M059J (cell line): ENCODE measurements at regions not wholly inside any gene's neighbourhood (a gene's known extent, or its start where the extent isn't known, plus 50 kb on each side); places are given as distances from the start of the nearest gene placed in this dataset.
A peak's percentile ranks its signal among the peaks of the same experiment; 100 is the strongest.
"Not testable (repeated sequence)": the region's sequence is repeated elsewhere in the genome, so short reads cannot be mapped to it uniquely, and the experiment has no call there.

Source experiments
- DNase-seq: peaks from one replicate; pipeline ENCODE4 v3.0.0-alpha.2; 2012; ENCODE audit warnings: low read depth

DNA sequence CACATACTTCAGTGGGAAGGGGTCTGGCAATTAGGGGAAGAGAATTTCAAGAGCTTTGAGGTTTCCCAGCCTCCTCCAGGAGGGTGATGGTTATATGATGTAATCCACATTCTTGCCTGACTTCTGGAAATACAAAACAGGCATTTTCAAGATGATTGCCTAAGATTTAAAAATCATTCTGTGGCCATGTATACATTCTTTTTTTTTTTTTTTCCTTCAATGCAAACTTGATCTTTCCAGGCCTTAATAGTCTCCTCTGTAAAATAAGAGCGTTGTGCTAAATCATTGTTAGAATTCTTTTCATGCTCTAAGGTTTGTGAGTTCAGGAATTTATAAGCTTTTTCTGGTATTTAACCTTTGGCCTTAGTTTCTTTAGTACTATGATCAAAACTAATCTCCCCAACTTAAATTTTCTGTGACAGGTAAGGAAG lies 192.3 kb upstream of the HMCN1 start:
- peak; percentile 28 for DNase-seq

GRCh38 chr1:185540295-185540694 lies 193.9 kb upstream of the HMCN1 start:
- no peak for DNase-seq

GRCh38 chr1:185539277-185539943 lies 194.8 kb upstream of the HMCN1 start:
- DNase-seq, result peak; percentile 35

DNA sequence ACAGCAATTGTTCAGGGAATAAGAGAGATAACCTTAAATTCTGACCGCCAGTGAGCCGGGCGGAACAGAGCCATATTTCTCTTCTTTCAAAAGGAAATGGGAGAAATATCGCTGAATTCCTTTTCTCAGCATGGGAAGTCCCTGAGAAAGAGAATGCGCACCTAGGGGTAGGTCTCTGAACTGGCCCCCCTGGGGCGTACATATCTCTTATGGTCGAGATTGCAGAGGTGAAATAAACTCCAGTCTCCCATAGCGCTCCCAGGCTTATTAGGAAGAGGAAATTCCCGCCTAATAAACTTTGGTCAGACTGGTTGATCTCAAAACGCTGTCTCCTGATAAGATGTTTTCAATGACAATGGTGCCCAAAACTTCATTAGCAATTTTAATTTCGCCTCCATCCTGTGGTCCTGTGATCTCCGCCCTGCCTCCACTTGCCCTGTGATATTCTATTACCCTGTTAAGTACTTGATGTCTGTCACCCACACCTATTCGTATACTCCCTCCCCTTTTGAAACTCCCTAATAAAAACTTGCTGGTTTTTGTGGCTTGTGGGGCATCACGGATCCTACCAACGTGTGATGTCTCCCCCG lies 195.8 kb upstream of the HMCN1 start:
- DNase-seq, result not testable (repeated sequence)

GRCh38 chr1:185537596-185537995 lies 196.6 kb upstream of the HMCN1 start:
- DNase-seq, result no peak

DNA sequence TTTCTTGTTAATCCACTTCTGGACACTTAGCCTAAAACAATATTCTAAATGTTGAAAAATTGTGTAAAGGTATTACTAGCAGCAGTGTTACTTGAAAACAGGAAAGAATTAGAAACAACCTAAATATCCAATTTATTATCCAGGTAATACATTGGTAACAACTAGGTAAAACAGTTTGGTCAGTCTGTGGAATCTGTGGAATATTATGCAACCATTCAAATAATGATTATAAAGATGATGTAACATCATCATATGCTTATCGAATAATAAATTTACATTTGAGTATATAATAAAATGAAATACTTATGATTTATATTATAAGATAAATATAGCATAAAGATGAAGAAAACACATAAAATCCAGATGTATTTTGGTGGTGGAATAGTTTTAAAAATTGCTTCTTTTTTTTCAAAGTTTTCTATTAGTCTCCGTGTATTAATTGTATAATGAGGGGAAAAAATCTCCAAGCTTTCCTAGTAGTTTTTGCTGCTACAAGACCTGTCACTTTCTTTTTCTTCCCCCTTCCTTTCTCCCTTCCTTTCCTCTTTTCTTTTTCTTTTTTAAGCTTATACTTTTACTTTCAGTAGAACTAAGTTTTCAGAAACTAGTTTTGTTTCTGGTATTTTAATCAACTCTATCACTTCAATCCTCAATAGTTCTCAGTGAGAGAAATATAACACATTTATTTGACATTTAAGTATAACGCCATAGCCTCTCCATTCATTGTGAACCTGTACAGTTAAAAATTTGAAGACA lies 197.8 kb upstream of the HMCN1 start:
- no peak for DNase-seq

DNA sequence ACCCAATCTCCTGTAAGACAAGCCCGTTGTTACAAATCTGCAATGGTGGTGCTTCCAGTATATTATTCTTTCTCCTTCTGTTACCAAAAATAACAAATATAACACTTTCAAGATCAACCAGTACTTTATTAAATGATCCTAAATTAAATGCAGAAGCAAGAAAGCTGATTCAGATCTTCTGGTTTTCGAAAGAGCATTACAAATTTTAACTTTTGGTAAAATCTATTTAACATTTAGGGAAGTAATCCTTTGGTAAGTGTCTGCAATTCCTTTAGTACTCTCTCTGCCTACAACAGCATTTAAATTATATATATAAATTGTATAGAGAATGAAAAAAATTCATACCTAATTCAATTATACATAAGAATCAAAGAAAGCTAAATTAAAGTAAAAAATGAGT lies 198.6 kb upstream of the HMCN1 start:
- no peak for DNase-seq

DNA sequence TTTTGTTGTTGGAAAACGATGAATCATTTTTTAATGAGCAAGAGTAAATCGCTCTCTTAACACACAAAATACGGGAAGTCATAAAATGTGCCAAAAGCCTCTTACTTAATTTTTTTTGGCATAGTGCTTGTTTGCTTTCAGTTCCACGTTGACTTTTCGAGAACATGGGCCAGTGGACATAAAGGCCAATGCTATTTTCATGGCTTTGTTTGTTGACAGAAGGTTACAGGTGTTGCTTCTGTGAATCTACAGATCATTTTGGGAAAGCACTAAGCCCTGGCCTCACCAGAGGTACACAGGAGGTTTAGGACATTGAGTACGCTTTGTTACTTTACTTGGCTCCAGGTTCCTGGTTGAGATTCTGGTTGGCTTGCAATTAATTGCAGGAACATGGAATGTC lies 199.4 kb upstream of the HMCN1 start:
- DNase-seq, result no peak

DNA sequence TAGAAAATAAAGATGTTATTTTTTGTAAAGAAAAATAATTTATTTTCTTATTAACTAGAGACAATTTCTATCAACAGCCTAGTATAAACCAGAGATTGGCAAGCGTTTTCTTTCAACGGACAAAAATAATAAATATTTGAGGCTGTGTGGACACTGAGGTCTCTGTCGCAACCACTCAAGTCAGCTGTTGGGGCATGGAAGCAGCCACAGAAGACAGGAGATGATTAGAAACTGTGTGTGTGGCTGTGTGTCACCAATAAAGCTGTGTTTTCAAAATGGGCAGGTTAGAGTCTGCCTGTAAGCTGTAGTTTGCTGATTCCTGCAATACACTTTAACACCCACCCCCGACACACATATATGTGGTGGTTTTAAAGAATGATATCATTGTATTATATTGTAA lies 200.6 kb upstream of the HMCN1 start:
- no peak for DNase-seq

DNA sequence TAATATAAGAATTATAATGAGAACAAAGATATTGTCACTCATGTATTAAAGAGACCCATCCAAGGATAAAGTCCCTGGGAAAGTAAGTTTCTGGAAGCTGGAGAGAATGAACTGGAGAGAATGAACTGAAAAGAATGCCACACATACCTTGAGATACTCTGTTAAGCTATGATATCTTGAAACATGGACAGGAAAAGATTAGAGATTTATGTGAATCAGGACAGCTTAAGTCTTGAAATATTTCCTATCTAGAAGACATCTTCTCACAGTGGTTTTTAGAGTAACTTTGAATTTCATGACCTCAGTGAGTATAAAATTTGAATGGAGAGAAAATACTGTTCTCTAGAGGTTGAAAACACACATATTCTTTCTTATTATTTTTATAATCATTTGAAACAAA lies 201.3 kb upstream of the HMCN1 start:
- DNase-seq, result no peak

DNA sequence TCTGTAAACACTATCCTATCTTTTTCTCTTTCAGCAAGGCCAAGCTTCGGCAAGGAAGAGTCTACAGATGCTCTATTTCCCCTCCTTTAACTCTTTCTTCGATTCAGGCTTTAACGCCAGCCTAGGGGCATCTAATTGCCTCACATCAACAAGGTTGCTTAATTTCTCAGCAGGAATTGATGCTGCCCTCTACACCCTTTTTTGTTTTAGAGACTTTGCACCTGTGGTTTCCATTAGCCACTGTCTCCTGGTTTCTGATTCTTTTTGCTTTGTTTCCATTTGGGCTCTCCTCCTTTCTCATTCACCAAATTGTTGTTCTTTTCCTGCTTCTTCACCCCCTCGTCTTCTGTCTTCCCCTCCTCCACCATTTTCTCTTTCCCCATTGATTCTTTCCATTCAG lies 202.4 kb upstream of the HMCN1 start:
- no peak for DNase-seq

- DNase-seq, result no peak
These were observed 204.0 kb upstream of the HMCN1 start for GRCh38 chr1:185530215-185530614.

GRCh38 chr1:185529673-185530072 lies 204.5 kb upstream of the HMCN1 start:
- DNase-seq, result no peak

DNA sequence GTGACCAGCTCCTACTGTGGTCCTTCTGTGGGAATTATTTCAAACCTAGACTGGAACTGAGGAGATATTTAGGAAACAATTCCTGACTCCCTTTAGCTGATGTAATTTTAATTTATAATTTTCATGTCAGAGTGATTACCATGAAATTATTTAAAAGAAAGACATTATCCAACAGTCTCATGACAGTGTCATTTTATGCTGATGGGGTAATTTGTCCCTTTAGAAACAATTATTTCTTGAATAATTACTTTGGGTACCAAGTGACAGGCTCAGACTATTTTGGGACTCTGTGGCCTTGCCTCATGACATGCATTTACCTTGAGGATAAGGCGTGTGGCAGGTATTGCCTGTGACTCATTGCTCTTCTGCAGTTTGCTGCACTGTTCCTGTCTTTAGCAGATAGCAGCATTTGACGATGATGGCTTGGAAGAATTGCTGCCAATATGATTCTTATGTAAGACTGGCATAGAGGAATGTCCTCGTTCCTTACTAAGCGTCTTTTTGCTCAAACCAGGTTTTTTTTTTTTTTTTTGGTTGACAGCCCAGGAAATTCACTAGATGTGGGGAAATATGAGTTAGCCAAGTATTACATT lies 206.0 kb upstream of the HMCN1 start:
- no peak for DNase-seq

- DNase-seq, result no peak
These were observed 207.6 kb upstream of the HMCN1 start for GRCh38 chr1:185526344-185527307.

- peak; percentile 47 for DNase-seq
These were observed 203.3 kb upstream of the IVNS1ABP start for GRCh38 chr1:185520188-185520920.

DNA sequence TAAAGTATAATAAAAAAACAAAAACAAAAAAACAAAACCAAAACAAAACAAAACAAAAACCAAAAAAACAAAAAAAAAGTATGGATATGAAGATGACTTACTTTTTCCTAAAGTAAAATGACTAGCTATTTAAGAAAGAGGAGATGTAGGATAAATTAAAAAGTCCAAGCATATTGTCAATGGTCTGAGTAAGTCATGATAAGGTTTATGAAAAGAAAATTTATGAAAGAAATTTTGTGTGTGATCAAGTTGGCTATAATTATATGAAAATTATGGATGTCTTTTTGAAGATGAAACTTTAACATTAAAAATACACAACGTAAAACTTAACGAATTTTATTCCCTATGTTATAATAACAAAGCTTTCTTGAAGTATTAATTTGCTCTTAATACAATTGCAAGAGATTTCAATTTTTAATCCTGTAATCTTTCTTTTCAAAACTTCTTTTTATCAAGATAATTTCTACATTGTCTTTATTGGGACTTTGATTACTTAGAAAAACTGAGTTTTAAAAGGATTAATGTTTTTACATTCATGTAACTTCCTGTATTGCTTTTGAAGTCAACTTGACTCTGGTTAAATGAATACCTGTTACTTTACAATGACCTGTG lies 200.9 kb upstream of the IVNS1ABP start:
- DNase-seq, result peak; percentile 26

GRCh38 chr1:185517301-185517700 lies 200.3 kb upstream of the IVNS1ABP start:
- DNase-seq, result not testable (repeated sequence)

- no peak for DNase-seq
These were observed 198.7 kb upstream of the IVNS1ABP start for GRCh38 chr1:185515696-185516095.

GRCh38 chr1:185514311-185514710 lies 197.3 kb upstream of the IVNS1ABP start:
- no peak for DNase-seq
